Kasumi-1 (cell line): ENCODE measurements at regions not wholly inside any gene's neighbourhood (a gene's known extent, or its start where the extent isn't known, plus 50 kb on each side); places are given as distances from the start of the nearest gene placed in this dataset.

ENCODE experiments used
- DNase-seq, 2 experiments: peaks; one replicate each; lab custom pipeline; 2025; lab: John Stamatoyannopoulos, UW

- no peak for DNase-seq
Measured at GRCh38 chr9:26313108-26313507, 579.5 kb downstream of the CAAP1 start.

GRCh38 chr9:26311463-26311995 is 581.1 kb downstream of the CAAP1 start:
- no peak for DNase-seq

DNA sequence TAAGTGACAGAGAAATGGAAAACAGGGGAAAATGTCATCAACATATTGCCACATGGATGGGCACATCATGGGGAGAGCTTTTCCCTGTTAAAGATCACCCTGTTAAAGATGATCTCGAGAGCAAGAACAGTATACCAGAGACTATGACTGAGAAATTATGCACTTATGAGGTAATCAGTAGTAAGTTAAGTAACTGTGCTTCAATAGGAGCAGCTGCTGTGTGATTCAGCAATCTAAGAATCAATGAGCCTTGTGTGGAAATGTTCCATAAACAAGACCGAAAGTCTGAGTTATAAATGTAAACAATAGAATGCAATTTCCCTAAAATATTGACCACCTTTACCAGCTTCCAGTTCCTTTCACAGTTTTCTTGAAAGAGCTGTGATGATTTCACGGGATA is 582.3 kb downstream of the CAAP1 start:
- no peak for DNase-seq

DNA sequence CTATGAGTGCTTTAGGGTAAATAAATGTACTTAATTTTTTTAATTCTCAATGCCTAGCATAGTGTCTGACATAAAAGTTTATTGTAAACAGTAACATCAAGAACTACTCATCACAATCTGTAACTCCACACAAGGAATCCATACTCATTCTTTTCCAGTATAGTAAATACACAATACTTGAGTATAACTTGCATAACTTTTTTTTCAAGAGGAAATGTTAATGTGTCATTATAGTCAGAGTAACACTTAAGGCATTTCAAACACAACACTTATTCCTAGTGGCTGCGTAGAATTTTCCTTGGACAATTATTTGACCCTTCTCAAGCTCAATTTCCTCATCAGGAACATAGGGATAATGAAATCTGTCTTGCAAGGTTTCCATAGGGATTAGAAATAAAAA is 584.3 kb downstream of the CAAP1 start:
- no peak for DNase-seq

DNA sequence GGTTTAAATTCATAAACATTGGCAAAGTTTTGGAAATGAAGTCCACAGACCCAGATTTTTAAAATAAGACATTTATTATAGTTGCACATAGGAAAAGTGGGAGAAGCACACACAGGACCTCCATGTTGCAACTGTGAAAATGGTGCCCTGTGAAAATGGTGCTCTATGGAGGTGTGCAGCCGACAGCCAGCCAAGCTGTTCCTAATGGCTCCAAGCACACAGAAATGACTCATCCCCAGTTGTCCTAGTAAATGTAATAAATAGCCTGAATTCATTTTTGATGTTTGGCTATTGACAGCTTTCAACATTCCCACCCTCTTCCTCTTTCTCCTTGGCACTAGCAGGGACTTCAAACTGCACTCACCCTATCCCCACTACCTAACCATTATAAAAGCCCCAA is 590.9 kb downstream of the CAAP1 start:
- no peak for DNase-seq

- DNase-seq = no peak
Measured at GRCh38 chr9:26301046-26301445, 591.6 kb downstream of the CAAP1 start.

DNA sequence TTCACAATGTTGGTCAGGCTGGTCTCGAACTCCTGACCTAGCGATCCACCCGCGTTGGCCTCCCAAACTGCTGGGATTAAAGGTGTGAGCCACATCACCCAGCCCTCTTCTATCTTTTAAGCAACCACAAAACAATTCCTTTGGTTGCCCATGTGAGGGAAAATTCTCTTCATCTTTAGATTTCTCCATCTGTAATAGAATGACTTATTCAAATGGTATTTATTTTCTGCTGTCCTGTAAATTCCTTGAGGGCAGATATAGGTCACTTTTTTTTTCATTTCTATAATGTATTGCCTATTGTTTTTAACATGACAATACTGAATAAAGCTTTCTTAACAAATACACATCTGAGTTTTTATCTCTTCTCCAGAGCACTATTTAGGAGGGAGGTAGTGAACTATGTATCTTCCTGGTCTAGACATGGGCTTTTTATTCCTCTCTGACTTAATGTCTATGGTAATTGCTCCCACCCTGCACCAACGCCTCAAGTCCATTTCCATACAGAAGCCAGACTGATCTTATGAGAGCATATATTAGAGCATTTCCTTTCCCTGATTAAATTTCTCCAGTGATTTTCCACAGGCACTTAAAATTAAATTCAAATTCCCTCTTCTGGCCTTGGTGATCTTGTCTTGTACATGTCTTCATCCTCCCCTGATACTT is 595.6 kb downstream of the CAAP1 start:
- no peak for DNase-seq

GRCh38 chr9:26292943-26293342 is 599.7 kb downstream of the CAAP1 start:
- no peak for DNase-seq

DNA sequence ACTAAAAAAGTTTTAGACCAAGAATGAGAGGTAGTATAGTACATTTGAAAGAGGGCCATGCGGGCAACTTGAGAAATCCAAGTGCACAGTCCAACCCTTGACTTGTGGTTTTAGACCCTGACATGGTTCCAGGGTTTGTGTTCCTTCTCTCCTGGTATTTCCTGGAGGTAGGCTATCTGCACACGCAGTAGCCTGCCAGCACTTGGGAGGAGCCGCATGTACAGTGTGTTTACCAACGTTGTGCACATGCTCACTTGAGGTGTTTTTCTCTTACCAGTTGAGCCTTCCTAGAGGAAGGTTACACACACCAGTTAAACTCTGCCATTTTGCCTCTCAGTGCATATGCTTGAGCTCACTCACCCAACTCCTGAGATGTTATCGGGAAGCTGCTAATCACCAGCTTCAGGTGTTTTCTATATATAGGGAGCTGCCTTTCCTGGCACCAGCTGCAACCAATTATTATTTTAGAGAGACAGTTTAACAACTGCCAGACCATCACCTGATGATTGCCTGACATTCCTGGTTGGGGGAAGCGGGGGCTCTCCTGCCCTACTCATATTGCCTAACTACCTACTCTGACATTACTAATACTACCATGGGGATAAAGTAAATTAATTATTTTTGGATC is 593.4 kb upstream of the TUSC1 start:
- DNase-seq = no peak

DNA sequence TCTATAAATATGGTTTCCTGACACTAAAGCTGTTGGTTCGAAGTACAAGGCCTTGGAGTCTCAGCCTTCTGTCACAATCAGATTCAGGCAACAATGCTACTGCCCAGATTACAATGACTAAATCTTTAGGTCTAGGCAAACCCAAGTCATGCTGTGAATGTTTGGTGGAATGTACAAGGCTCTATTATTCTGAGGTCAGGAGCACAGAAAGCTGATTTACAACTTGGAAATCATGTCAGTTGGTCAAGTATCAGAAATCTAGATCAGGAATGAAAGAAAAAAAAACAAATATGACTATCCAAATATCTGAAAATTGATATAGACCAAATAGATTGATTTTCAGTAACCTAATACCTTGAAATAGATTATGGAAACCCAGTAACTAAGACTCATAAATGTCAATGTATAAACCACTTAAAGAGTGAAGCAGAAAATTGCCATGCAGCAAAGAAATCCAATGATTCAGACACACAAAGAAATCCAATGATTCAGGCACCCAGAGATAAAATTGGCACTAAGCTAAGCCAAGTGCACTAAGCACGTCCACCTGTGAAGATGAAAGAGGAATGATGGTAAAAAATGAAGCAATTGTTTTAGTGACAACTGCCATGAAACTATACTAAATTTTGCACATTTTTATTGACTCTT is 588.0 kb upstream of the TUSC1 start:
- no peak for DNase-seq

DNA sequence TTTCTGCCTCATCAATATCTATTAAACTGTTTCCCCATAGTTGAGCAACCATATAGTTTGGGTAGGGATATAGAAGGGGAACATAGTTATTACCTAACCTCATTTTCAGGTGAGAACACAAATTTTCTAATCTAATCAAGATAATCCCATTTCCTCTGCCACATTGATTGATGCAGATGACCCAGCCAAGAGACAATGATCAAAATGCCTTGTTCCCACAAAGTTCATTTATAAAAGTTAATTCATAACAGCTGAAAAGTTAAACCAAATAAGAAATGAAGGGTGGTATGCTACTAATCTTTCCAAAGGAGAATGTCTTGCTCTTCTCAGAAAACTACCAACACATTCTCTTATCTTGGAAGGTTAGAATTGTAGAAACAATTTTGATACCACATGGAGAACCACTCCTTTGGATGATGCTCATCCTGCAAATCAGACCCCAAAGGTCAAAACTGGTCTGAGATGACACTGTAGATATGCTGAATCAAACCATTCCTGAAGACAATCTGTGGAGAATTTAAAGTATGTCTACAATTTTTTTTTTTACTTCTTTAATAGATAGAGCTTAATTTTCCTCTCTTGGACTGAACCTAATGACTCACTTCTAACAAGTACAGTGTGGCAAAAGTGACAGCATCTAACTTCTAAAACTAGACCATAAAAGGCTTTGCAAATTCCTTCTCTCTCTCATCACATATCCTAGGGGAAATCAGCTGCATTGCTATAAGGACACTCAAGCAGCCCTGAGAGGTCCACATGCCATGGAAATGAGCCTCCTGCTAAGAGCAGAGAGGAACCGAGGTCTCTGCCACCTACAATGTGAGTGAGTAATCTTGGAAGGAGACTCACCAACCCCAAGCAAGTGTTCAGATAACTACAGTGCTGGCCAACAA is 586.7 kb upstream of the TUSC1 start:
- no peak for DNase-seq

GRCh38 chr9:26263478-26263877 is 585.2 kb upstream of the TUSC1 start:
- no peak for DNase-seq

DNA sequence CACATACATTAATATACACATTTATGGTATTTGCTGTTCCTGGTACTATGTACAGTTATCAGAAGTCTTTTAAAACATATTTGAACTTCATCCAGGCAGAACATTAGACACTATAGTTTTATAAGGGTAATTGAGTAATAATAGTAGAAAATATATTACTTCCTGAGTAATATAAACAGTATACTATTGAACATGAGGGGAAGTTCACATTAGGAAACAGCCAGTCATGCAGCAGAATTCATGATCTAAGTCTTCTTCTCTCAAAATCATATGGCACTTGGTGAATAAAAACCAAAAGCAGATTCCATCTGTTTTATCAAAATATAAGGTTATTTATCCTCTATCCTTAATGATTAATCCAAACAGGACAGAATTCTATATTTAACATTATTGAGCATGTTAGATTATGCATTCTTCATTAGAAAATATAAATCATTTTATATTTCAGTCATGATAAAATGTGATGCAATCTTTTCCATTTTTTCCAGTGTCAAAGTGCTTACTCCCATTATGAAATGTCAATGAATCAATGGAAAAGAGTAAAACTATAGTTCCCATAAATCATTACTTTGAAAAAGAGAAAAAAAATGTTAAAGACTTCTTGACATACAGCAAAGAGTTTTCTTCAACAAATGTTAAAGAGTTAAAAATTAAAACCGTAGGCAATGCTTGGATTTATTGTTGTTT is 584.3 kb upstream of the TUSC1 start:
- DNase-seq = no peak

DNA sequence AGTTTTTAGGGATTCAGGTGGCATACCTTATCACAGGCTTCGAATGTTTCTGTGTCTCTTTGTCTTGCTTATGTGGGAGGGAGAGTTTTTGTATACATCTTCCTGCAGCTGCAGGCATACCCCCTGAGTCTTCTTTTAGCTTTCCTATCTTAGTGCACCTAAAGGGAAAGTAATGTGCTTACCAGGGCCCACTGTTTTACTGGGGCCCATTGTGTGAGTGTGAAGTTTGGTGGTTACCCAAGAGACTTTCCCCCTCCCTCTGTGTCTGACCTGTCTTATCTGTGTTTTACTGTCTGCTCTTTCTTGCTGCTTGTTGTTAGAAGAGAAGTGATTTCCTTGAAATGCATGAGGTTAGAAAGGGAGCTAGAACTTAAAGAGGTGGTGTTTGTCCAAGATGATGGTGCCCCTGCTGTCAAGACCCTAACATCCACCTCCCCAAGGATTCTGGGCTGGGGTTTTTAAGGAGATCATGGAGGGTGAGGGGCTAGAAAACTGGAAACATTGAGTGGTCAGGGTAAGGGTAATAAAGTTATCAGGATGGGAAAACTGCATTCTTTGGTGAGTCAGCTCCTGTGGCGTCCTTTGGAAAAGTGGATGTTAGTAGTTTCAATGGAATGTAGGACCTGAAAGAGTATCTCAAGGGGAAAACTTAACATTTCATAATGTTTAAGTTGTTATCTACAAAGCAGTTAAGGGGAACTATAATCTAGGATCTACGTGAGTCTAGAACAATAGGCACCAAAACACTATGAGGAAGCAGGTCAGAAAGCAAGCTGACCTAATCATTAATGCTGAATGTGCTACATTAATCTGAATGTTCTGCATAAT is 583.5 kb upstream of the TUSC1 start:
- no peak for DNase-seq

GRCh38 chr9:26260238-26260637 is 582.0 kb upstream of the TUSC1 start:
- no peak for DNase-seq

DNA sequence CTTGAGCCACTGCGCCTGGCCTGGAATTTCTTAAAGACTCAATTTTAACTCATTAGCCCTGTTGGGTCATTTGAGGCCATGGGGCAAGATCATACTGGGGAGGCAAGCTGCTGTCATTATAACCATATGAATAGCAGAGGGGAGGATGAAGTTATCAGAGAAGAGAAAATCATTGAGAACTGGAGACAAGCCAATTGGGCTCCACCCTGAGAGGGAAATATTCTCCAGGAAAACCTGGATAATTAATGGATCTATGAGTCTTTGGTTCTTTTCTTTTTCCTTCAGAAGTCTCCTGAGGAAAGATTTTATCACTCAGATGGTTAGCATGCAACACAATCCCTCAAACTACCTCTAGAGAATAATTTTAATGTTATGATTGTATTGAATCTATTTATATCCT is 569.6 kb upstream of the TUSC1 start:
- DNase-seq = no peak

- DNase-seq = no peak
Measured at GRCh38 chr9:26244661-26245451, 566.6 kb upstream of the TUSC1 start.

DNA sequence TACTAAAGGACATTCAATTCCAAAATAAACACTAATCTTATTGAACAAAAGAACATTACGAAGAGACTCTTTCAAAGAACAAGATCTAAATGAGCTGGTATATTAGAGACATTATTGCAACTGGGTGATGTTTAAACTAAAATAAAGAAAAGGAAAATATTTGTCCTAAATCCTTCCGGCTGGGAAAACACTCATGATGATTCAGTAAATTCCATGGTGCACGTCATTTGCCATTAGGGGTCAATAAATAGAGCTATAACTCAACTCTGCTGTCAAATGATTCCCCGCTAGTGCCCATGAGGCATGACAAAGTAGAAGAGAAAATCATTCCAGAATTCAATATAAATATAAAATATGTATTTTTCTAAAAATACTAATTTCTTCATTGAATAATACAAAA is 565.5 kb upstream of the TUSC1 start:
- no peak for DNase-seq

DNA sequence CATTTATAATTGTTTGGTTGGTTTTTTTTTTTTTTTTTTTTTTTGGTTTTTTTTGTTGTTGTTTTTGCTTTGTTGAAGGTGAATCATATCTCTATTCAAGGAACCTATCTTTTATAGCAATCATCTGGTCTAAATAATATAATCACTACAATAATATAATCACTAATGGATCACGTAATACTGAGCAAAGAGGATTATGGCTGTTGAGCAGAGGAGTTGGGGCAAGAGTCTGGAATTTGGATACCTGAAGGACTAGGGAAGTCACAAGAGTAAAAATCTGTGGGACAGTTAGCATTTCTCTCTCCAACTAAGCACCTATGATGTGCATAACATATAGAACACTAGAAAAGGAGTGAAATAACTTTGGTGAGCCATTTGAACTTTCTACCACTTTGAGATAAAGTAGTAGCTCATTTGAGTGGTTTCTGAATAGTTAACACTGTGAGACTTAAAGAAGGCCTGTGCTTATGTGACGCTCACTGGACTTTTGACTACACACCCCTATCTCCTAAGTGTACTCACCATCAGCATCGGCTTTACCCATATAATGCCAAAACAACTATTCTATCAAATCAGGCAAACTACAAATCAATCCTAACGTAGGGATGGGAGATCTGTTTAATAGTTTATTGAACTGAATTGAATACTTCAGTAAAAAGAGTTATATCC is 564.9 kb upstream of the TUSC1 start:
- no peak for DNase-seq
